ENCODE measurements at regions not wholly inside any gene's neighbourhood (a gene's known extent, or its start where the extent isn't known, plus 50 kb on each side); places are given as distances from the start of the nearest gene placed in this dataset.

DNA sequence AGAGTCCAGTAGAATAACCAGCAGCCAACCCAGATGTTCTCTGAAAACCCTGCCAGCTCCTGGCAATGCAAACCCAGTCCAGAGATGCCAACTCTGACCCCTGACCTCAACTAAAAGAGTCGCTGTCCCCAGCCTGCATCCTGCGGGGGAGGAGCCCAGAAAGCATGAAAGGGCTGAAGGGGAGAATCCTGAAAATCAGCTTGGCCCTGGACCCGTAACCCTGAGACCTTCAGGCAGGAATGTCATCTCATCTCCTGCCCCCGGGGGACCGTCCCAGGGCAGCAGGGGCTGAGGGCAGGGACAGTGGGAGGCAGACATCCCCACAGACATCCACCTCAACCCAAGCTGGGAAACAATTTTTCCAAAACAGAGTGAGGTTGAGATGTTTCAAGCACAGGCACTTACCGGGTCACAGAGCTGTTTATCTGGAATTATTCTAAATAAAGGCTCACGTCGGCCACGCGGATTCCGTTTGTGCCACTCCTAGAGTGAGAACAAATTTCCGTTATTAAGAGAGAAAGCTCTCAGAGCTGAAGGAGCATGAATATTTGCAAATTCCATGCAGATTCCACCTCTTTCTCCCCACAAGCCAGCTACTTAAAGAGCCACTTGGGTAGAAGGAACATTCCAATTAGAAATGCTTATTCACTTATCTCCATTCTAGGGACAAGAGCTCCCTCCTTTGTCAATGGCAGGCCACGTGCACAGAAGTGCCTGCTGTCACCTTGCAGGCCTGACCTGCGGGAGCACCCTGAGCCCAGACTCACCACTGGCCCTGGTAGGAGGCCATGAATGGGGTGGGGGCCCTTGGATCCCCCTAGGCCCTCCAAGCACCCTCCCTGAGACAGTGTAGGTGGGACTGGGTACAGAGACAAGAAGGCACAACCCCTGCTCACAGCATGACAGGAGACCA, 240.1 kb downstream of the NPHP4 start:
- DNase-seq (ENCODE audit: extremely low read depth, low read depth) = no peak

DNA sequence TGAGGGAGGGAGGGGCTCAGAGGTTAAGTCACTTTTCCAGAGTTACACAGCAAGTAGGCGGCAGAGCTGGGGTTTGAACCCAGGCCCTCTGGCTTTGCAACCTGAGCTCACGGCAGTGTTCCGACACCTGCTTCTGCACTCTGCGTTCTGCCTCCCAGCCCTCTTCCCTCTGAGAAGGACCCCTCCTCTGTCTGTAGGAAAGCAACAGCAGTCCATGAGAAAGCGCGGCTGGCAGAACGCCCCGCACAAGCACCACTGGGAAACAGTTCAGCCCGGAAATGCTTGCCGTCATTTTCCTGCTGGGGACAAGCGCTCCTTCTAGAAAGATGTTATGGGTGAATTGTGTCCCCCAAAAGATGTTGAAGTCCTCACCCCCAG, 241.1 kb downstream of the NPHP4 start:
- no peak for DNase-seq (ENCODE audit: extremely low read depth, low read depth)

DNA sequence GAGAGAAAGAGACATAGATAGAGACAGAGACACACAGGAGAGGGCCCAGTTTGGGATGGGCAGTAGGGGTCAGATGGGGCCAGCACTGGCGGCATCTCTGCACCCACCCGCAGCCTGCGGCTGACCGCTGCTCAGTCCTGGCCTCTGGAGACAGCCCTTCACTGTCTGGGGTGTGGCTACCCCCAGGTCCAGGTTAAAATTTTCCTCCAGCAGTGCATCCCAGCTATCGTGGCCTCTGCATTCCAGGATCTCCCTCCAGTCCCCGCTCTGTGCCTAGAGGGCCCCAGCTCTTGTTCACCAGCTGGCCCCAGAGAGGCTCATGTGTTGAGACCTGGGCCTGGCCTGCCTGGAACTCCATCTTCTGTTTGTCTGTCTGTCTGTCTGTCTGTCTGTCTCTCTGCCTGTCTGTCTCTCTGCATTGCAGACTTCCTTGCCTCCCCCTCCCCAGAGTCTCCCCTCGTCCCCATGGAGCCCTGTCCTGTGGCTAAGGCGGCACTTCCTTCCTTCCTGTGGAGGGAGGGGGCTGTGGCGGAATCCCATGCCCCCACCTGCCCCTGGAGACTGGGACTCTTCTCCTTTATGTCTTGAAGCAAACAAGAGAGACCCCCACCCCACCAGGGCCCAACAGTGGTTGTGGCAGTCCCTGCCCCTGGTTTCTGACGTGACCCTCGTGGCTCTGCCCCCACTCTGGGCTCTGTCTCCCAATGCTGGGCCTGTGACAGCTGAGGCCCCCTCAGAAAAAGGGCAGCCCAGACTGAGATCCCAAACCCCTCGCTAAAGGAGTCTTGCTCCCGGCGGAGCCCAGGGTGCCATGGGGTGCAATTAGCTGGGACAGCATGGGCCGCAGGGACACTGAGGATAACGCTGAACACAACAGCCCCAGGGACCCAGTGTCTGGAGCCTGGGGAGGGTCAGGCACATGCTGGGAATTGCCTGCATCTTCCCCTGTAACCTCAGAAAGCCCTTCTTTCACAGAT, 241.8 kb downstream of the NPHP4 start:
- DNase-seq (ENCODE audit: extremely low read depth, low read depth) = no peak

DNA sequence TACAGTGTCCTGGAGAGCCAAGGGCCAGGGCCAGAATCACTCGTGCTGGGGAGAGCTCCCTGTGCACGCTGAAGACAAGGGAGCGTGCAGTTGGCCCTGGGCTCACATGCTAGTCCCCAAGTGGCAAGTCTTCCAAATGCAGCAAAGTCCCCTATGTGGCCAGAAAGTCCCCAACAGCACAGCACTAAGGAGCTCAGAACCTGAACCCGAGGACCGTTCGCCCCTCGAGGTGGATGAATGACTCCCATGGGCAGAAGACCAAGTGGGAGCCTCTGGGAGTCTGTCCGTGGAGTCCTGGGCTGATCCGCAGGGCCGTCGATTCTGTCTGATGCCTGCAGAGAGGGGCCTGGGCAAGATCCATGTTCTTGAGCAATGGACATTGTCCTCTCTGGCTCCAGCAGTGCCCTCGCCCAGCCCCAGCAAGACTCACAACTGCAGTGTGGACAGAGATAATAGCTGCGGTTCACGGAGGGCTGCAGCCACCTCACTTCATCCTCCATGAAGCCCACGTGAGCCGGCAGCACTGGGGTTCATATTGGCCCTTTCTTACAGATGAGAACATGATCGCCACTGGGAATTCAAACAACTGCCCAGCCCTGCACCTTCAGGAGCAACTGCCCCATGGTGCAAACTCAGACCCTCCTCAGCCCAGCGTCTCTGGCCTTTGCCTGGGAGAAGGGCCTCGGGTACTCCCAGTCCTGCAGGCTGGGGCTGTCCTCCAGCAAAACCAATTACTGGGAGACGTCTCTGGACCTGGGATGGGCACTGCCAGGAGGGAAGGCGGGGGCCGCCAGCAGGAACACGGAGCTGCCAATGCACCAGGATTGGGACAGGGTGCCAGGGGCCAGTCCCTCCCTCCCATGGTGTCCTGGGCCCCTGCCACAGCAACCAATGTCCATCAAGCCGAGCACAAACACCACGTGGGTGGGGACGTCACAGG, 243.7 kb downstream of the NPHP4 start:
- no peak for DNase-seq (ENCODE audit: extremely low read depth, low read depth)

DNA sequence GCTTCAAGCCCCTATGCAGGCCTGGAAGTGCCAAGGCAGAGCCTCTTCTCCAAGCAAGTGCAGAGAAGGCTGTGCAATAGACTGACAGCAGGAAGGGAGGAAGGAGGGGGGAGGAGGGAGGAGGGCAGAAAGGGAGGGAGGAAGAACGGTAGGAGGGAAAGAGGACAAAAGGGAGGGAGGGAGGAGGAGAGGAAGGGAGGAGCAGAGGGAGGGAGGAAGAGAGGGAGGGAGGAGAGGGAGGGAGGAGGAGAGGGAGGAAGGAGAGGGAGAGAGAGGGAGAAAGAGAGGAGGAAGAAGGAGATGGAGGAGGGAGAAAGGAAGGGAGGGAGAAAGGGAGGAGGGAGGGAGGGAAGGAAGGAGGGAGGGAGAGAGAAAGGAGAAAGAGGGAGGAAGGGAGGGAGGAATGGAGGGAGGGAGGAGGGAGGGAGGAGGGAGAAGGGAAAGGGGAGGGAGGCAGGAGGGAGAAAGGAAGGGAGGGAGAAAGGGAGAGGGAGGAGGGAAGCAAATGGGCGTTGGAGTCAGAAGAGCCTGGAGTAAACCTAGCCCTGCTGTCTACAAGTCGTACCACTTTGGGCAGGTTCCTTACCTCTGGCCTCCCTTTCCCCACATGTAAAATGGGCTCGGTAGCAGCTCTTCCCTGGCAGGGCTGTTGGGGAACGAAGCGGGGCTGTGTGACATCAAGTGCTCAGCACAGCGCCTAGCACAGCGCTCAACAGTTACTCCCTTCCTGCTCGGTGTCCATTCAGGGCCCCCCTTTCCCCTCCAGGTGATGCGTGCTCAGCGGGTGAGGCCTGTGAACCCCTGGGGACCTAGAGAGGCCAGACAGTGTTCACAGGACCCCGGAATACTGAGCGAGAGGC, 244.6 kb downstream of the NPHP4 start:
- DNase-seq (ENCODE audit: extremely low read depth, low read depth) = no peak

DNA sequence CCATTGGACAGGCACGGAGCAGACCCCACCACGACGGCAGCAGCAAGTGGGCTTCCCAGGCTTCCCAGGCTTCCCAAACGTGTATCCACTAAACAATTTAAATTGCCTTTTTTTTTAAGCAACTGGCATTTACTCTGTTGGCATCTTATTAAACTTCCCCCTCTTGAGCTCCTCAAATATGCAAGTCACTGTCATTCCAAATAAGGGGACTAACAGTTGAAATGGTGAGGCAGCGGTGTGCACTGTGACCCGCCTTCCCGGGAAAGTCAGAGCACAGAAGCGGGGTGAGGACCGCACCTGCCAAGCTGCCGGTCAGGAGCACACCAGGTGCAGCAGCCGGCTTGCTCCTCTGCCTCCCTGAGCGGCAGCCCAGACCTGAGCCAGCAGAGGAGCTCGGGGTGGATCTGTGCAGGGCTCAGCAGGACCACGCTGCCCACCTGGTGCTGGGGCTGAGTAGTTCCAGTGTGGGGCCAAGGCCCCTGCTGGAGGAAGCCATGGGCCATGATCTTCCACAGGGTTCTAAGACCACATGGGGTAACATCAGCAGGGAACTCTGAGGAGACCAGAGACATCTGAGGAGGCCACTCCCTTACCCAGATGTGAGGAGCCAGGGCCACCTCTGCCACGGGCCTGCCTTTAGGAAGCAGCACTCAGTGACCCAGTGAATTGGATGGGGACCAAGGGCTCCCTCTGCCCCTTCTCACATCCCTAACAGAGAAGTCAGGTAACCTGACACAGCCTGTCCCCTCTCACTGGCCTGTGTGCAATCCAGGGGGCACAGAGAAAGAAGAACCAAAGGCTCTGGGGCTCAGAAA, 245.4 kb downstream of the NPHP4 start:
- DNase-seq (ENCODE audit: extremely low read depth, low read depth) = no peak

DNA sequence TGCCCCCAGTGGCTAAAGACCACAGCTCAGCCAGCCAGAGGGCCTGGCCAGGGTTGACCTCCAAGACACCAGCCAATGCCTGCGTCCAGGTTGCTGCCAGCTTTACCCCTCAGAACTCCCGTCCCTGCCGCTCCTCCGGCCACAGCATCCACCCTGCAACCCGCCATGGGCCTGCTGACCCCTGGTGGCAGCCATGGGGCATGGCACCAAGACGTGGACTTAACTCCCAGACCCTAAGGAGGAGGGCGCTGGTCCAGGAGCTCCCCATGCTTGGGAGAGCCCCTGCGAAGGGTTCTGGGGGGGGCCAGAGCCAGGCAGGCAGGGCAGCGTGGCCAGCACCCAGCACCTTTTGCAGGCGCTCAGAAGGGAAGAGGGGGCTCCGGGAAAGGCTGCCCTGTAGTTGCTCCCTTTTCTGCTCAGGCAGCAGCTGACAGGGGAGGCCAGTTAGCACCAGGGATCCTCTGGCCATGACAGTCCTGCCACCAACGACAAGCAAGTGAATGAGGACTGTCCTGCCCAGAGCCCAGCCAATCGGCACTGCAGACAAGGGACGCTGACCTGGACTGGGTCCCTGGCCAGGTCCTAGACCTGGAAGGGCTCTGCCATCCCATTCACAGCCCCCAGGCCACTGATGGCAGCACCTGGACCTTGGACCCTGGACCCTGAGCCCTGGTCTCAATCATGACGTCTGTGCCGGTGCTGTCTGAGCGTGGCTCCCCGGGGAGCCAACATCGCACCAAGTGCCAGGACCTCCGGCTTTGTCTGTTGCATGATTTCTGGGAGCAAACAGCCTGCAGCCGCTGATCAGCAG, 246.2 kb downstream of the NPHP4 start:
- peak; percentile 61 for DNase-seq (ENCODE audit: extremely low read depth, low read depth)

DNA sequence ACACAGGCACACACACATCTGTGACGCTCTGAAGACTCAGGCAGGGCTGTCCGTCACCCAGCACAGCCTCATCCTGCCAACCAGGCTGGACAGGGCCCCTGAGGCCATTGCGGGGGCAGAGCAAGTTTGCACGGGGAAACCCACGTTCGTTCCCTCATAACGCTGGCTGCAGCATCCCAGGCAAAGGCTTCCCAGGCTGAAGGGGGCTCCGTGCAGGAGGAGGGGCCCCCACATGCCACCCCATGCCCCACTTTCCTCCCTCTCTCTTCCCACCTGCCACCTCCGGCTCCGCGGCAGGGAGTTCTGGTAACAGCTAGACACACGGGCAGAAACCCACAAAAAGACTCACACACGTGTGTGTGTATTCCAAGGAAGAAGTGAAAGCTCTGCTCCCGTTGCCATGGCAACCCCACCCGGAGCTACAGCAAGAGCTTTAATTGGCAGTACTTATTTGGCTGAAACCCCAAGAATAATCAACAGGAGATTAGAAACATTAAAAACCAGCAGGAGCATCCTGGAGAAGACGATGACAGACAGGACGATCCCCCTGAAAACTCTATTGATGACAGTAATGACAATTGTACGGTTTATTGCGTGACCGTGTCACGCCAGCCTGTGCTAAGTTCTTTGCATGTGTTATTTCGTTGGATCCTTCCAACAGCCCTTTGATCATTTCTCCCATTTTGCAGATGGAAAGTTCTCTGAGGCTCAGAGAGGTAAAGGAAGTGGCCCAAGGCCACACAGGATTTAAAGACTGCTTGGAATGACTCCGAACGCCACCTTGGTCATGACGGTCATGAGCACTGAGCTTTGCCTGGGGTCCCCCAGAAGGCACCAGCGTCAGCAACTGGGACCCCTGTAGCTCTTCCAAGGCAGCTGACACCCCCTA, 247.1 kb downstream of the NPHP4 start:
- DNase-seq (ENCODE audit: extremely low read depth, low read depth) = no peak

DNA sequence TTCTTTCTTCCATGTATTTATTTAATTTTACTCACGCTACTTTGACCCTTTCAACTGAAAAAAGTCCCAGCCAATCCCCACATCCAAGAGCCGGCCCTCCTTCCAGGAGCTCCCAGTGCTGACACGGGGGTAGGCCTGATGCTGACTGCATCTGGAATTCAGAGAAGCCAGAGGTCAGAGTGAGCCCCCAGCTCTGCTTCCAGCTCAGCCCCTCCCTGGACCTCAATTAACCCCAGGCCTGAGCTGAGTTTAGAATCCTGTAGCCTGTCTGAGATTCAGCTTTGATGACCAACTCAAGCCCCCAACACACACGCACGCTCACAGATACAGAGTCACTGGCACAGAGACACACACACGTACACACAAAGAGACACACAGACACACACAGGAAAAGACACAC, 247.9 kb downstream of the NPHP4 start:
- no peak for DNase-seq (ENCODE audit: extremely low read depth, low read depth)

DNA sequence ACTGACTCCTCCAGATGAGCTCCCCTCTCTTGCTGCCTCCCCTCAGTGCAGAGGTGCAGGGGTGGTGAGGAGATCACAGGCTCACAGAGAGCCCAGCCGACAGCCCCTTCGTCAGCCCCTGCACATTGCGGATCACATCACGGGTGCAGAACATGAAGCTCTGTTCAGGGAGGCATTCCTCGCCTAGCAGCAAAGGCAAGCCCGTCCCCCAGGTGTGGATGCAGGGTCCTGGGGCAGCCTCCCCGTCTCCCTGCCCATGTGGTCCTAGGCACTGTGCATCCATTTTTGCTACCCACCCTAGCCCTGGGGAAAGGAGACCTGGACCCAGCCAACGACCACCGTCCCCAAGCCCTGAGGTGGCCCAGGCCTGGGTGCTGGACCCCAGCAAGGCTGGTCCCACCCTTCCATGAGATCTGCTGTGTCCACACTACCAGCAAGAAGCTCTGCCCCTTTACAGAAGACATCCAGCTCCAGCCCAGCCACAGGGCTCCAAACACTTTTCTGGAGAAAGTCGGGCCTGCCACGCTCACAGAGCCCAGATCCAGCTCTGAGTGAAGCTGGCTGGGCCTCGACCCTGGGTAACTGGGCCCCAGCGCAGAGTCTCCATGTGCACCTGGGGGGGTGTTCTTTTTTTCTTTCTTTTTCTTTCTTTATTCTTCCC, 248.7 kb downstream of the NPHP4 start:
- no peak for DNase-seq (ENCODE audit: extremely low read depth, low read depth)

DNA sequence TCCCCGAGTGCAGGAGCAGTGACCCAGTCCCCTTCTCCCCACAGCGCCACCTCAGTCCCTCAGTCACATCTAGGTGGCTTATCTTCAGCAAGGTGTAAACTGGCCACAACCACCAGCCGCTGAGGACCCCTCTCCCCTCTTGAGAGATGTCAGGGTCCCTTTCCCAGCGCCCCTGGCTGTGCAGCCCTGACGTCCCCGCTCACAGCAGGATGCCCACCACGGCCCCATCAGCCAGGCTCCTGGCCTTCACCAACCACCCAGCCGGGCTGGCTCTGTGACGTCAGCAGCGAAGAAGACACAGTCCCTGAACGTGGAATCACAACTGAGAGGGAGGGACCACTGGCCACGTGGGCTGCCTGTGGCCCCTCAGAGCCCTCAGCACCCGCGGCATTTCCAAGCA, 249.4 kb downstream of the NPHP4 start:
- DNase-seq (ENCODE audit: extremely low read depth, low read depth) = no peak

DNA sequence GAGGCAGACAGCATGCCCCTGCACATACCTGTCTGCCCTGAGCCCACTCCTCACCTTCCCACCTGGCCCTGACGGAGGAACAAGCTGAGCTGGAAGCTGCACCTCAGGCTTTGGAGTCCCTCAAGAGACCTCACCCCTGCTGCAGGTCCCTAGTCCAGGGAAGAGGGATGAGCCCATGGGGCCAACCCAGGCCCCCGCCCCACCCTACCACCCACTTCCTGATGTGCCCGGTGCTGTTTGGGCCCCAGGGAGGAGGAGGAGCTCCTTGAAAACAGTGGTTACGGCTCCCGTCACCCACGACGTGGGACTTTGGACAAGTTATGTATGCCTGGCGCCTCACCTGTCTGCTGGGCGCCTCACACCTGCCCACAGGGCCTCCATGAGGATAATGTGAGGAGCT, 250.2 kb downstream of the NPHP4 start:
- no peak for DNase-seq (ENCODE audit: extremely low read depth, low read depth)

DNA sequence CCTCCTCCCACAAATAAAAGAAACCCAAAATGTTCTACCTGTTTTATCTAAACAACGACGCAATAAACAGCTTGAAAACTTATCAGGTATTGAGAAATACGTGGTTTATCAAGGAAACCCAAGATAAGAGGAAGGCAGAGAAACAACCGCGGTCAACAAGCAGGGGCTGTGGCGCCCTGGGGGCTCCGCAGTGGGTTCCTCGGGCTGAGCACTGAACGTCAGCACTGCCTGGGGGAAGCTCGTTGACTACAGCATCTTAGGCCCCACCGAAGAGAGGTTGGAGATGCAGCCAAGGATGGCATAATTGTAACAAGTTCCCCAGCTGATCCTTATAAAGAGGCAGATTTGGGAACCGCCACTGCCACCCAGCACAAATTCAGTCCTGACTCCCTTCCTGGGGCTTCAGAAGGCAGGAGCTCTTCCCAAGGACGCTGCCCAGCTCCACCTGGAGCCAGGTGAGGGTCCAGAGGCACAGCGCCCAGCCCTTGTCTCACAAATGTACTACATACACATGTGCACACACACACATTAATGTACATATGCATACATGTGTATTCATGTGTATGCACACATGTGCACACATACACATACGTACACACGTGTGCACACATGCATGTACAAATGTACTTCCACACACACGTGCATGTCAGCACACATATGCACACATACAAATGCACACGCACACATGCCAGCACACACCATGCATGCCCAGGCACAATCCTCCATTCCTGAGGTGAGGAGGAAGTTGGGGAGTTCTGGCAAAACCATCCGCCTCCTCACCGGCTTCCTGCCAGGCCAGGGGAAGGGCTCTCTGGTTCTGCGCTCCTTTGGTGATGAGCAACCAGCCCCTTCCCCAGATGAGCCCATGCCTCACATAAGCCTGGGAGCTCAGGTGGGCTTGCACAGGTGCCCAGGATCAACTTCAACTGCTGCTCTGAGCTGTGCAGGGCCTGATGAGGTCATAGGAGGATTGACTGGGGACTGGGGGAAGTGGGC, 251.1 kb downstream of the NPHP4 start:
- DNase-seq (ENCODE audit: extremely low read depth, low read depth) = no peak

DNA sequence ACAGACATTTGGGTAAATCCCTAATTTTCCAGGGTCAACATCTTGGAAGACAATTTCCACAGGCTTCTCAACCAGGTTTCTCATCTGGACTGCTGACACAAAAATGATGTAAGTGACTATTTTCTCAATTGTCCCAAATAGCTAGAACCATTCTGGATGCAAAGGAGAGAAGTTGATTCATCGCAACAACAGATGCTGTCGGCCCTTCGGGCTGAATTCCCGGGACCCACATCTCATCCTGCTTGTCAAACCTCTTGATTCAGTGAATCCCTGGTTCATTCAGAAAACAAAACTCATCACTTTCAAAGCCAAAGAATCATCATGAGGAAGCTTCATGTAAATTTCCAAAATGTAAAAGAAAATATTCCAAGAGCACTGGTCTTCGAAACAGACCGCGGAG, 251.8 kb downstream of the NPHP4 start:
- DNase-seq (ENCODE audit: extremely low read depth, low read depth) = no peak

DNA sequence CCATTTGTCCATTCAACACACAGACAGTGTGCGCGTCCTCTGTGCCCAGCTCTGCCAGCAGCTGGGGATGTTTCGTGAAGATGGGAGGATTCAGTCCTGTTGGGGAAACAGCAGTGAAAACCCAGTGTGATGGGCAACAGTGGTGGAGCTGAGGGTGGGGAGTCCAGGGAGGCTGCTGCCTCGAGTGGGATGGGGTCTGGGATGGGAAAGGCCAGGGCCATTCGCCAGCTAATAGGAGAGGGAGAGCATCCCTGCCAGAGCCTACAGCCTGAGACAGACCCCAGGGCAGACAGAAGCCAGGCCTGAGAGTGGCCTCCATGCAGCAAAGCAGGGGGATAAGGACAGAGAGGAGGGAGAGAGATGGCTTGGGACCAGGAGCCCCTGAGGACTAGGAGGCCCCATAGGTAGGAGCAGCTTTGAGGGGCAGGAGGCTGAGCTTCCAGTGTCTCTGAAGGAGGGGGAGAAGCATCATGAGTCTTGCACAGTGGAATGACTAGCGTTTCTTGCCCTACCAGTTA, 252.6 kb downstream of the NPHP4 start:
- no peak for DNase-seq (ENCODE audit: extremely low read depth, low read depth)
